ENCODE measurements at regions not wholly inside any gene's neighbourhood (a gene's known extent, or its start where the extent isn't known, plus 50 kb on each side); places are given as distances from the start of the nearest gene placed in this dataset.

- TF ChIP-seq, protein P1, sequence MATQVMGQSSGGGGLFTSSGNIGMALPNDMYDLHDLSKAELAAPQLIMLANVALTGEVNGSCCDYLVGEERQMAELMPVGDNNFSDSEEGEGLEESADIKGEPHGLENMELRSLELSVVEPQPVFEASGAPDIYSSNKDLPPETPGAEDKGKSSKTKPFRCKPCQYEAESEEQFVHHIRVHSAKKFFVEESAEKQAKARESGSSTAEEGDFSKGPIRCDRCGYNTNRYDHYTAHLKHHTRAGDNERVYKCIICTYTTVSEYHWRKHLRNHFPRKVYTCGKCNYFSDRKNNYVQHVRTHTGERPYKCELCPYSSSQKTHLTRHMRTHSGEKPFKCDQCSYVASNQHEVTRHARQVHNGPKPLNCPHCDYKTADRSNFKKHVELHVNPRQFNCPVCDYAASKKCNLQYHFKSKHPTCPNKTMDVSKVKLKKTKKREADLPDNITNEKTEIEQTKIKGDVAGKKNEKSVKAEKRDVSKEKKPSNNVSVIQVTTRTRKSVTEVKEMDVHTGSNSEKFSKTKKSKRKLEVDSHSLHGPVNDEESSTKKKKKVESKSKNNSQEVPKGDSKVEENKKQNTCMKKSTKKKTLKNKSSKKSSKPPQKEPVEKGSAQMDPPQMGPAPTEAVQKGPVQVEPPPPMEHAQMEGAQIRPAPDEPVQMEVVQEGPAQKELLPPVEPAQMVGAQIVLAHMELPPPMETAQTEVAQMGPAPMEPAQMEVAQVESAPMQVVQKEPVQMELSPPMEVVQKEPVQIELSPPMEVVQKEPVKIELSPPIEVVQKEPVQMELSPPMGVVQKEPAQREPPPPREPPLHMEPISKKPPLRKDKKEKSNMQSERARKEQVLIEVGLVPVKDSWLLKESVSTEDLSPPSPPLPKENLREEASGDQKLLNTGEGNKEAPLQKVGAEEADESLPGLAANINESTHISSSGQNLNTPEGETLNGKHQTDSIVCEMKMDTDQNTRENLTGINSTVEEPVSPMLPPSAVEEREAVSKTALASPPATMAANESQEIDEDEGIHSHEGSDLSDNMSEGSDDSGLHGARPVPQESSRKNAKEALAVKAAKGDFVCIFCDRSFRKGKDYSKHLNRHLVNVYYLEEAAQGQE (IDR thresholded peaks at IDR 0.05; ENCODE audit: low read depth, low read length), result no peak
- no peak for TF ChIP-seq MXI1 (IDR thresholded peaks at IDR 0.05; ENCODE audit: low read depth, low read length)
- no peak for TF ChIP-seq MAX (IDR thresholded peaks at IDR 0.05; ENCODE audit: low read depth)
- TF ChIP-seq TCF12 (IDR thresholded peaks at IDR 0.05), result no peak
- no peak for TF ChIP-seq FOSL2 (IDR thresholded peaks at IDR 0.05; ENCODE audit: borderline replicate concordance, low read depth)
- no peak for TF ChIP-seq YY1 (IDR thresholded peaks at IDR 0.05; ENCODE audit: low read depth)
- TF ChIP-seq, protein P2, sequence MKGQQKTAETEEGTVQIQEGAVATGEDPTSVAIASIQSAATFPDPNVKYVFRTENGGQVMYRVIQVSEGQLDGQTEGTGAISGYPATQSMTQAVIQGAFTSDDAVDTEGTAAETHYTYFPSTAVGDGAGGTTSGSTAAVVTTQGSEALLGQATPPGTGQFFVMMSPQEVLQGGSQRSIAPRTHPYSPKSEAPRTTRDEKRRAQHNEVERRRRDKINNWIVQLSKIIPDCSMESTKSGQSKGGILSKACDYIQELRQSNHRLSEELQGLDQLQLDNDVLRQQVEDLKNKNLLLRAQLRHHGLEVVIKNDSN (IDR thresholded peaks at IDR 0.05; ENCODE audit: borderline replicate concordance, low read depth), result no peak
- no peak for TF ChIP-seq EP300 (IDR thresholded peaks at IDR 0.05; ENCODE audit: borderline replicate concordance in 1 of 2, low read depth in 1 of 2, low read length in 1 of 2)
These were observed 120.2 kb upstream of the ZNF516 start (continued) for GRCh38 chr18:76615065-76615733.

GRCh38 chr18:76613755-76614120 lies 118.7 kb upstream of the ZNF516 start:
- 82% methylated on average over 25 of the region's 25 CpGs for WGBS (ENCODE audit: low lambda C conversion rate)
- CTCF ChIA-PET, result no interaction called here
- H3K36me3 ChIP-seq (replicated peaks in 1 of 2; ENCODE audit: control insufficient read depth in 1 of 2, insufficient read depth in 2 of 2, low read length in 1 of 2), result no peaks in the 10 kb centered on the region
- TF ChIP-seq SIN3A (IDR thresholded peaks at IDR 0.05; ENCODE audit: borderline replicate concordance, low read depth, low read length) (no peak), RFX5 (IDR thresholded peaks at IDR 0.05; ENCODE audit: low read length) (no peak), GABPA (IDR thresholded peaks at IDR 0.05; ENCODE audit: low read depth) (no peak), POLR2AphosphoS5 (IDR thresholded peaks at IDR 0.05; ENCODE audit: low read depth, low read length) (no peak), TCF12 (IDR thresholded peaks at IDR 0.05) (no peak), NRF1 (IDR thresholded peaks at IDR 0.05; ENCODE audit: low read depth, low read length) (no peak), MXI1 (IDR thresholded peaks at IDR 0.05; ENCODE audit: low read depth, low read length) (no peak), FOSL2 (IDR thresholded peaks at IDR 0.05; ENCODE audit: borderline replicate concordance, low read depth) (no peak), NFIC (IDR thresholded peaks at IDR 0.05; ENCODE audit: borderline replicate concordance) (no peak), EP300 (IDR thresholded peaks at IDR 0.05; ENCODE audit: borderline replicate concordance in 1 of 2, low read depth in 1 of 2, low read length in 1 of 2) (no peak), MAX (IDR thresholded peaks at IDR 0.05; ENCODE audit: low read depth) (no peak), FOXJ3 (CRISPR knock-in tag; IDR thresholded peaks at IDR 0.05) (no peak), MEF2A (IDR thresholded peaks at IDR 0.05; ENCODE audit: borderline replicate concordance, low read depth) (no peak), RCOR1 (IDR thresholded peaks at IDR 0.05; ENCODE audit: low read length) (no peak)
- TF ChIP-seq, protein P3, sequence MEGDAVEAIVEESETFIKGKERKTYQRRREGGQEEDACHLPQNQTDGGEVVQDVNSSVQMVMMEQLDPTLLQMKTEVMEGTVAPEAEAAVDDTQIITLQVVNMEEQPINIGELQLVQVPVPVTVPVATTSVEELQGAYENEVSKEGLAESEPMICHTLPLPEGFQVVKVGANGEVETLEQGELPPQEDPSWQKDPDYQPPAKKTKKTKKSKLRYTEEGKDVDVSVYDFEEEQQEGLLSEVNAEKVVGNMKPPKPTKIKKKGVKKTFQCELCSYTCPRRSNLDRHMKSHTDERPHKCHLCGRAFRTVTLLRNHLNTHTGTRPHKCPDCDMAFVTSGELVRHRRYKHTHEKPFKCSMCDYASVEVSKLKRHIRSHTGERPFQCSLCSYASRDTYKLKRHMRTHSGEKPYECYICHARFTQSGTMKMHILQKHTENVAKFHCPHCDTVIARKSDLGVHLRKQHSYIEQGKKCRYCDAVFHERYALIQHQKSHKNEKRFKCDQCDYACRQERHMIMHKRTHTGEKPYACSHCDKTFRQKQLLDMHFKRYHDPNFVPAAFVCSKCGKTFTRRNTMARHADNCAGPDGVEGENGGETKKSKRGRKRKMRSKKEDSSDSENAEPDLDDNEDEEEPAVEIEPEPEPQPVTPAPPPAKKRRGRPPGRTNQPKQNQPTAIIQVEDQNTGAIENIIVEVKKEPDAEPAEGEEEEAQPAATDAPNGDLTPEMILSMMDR (IDR thresholded peaks at IDR 0.05), result no peak
- TF ChIP-seq, protein P4, sequence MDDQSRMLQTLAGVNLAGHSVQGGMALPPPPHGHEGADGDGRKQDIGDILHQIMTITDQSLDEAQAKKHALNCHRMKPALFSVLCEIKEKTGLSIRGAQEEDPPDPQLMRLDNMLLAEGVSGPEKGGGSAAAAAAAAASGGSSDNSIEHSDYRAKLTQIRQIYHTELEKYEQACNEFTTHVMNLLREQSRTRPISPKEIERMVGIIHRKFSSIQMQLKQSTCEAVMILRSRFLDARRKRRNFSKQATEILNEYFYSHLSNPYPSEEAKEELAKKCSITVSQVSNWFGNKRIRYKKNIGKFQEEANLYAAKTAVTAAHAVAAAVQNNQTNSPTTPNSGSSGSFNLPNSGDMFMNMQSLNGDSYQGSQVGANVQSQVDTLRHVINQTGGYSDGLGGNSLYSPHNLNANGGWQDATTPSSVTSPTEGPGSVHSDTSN (IDR thresholded peaks at IDR 0.05), result no peak
- TF ChIP-seq, protein P1 (IDR thresholded peaks at IDR 0.05; ENCODE audit: low read depth, low read length), result no peak

More at GRCh38 chr18:76613755-76614120, 118.7 kb upstream of the ZNF516 start:
- Histone ChIP-seq H3K4me1 (ENCODE audit: control insufficient read depth in 1 of 2, insufficient read depth in 2 of 2, low read depth in 1 of 2, low read length in 1 of 2) (peaks cover 0 to 5% of the 10 kb centered on the region in 2 experiments; a peak in 1 of 4 replicates), H3K4me3 (ENCODE audit: low read depth in 2 of 2, low read length in 1 of 2) (no peak overlapping the region), H3K79me2 (ENCODE audit: insufficient read depth) (no peaks in the 10 kb centered on the region), H4K20me1 (ENCODE audit: insufficient read depth) (no peaks in the 10 kb centered on the region), H3K27ac (ENCODE audit: low read depth in 2 of 2, low read length in 1 of 2) (no peak overlapping the region), H3K9me3 (no peaks in the 10 kb centered on the region), H2AFZ (ENCODE audit: low read depth) (no peak overlapping the region), H3K9ac (no peak overlapping the region), H3K4me2 (no peak overlapping the region), H3F3A (replicated peaks; ENCODE audit: insufficient read depth) (no peaks in the 10 kb centered on the region), H3K27me3 (ENCODE audit: insufficient read depth) (no peaks in the 10 kb centered on the region), H3K9me2 (no peaks in the 10 kb centered on the region)
- no peak for DNase-seq
- POLR2A ChIA-PET, result no interaction called here

Data from SK-N-SH (cell line).